Neural progenitor cell (in vitro differentiated cells): ENCODE measurements at regions not wholly inside any gene's neighbourhood (a gene's known extent, or its start where the extent isn't known, plus 50 kb on each side); places are given as distances from the start of the nearest gene placed in this dataset.

Source experiments
- EZH2 ChIP-seq: fragments of 200-600 bp; sonication (generic); IDR thresholded peaks from 2 replicates; pipeline ENCODE4 v1.6.1; 2017; ENCODE audit warnings: antibody characterized with exemption, mild to moderate bottlenecking, moderate library complexity
- TF ChIP-seq, protein P1 (sequence below): fragments of 200-600 bp; sonication (generic); IDR thresholded peaks from 2 replicates; pipeline ENCODE4 v1.5.1; 2017; ENCODE audit warnings: antibody characterized with exemption, mild to moderate bottlenecking

DNA sequence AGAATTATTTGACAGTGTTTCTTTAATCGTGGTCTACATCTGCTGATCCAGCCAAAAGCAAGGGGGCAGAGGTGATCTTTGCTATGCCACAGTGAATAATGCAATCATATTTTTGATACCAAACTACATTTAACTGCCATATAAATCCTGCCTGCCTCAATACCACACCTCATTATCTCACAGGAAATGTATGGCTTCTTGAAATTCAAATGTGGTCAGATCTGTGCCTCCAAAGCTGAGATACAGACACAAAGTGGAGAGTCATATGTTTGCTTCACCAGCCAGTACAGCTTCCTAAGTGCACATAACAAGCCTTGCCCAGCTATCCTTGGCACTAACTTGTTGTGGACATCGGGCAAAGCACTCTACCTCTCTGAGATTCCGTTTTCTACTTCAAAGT is 250.0 kb upstream of the NFIA start:
- no peak for TF ChIP-seq EZH2
- TF ChIP-seq, protein P1, sequence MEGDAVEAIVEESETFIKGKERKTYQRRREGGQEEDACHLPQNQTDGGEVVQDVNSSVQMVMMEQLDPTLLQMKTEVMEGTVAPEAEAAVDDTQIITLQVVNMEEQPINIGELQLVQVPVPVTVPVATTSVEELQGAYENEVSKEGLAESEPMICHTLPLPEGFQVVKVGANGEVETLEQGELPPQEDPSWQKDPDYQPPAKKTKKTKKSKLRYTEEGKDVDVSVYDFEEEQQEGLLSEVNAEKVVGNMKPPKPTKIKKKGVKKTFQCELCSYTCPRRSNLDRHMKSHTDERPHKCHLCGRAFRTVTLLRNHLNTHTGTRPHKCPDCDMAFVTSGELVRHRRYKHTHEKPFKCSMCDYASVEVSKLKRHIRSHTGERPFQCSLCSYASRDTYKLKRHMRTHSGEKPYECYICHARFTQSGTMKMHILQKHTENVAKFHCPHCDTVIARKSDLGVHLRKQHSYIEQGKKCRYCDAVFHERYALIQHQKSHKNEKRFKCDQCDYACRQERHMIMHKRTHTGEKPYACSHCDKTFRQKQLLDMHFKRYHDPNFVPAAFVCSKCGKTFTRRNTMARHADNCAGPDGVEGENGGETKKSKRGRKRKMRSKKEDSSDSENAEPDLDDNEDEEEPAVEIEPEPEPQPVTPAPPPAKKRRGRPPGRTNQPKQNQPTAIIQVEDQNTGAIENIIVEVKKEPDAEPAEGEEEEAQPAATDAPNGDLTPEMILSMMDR, result no peak
